KBM-7 (cell line): ENCODE measurements at regions not wholly inside any gene's neighbourhood (a gene's known extent, or its start where the extent isn't known, plus 50 kb on each side); places are given as distances from the start of the nearest gene placed in this dataset.

Experiments used
- DNase-seq: peaks from one replicate; pipeline ENCODE4 v3.0.0-alpha.2; 2015
- in situ Hi-C: fragments of 300-500 bp; cut with MboI; formaldehyde crosslinking; loops from 2 replicates; pipeline ENCODE4 v1.14.3; 2020; ENCODE audit warnings: low sequenced_read_pairs, low pct_unique_long_range_greater_than_20kb, mixed read lengths

DNA sequence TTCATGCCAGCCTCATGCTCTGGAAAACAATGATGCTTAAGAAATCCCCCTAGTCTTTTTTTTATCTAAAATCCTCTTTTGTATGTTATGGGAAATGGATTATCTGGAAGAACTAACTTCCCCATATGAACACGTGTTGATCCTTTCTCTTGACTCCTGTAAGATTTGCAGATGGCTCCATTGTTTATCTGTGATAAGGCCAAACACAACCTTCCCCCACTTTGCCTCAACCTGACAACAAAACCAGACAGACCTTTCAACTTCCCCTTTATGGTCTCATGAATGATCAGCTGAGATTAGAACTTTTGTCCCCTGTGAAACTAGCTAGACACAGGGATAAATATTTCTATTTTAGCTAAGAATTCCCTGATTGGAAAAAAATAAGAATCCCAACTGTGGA lies 828.0 kb upstream of the CDH2 start:
- DNase-seq = no peak
- in situ Hi-C loops = no loop called here

DNA sequence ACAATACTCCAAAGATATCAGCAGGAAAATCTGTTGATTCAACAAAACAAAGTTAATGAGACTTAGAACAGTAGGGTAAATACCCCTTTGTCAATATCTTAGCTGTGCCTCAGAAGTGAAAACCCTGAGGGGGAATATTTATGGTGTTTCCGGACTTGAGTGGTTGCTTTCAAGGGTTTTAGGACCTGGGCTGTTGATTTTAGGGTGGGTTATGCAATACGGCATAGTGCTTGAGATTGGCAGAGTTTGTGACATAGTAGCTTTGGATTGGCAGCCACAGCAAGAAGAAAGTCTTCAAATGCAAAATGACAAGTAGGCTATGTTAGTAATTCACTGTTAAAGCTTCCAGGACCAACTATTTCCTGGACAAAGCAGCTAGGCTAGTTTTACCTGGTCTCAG lies 826.3 kb upstream of the CDH2 start:
- DNase-seq = no peak
- in situ Hi-C loops = no loop called here

- DNase-seq = no peak
- in situ Hi-C loops = no loop called here
Measured at GRCh38 chr18:29002747-29003146, 825.8 kb upstream of the CDH2 start.

- in situ Hi-C loops = no loop called here
- no peak for DNase-seq
Measured at GRCh38 chr18:28999726-29000125, 822.8 kb upstream of the CDH2 start.

DNA sequence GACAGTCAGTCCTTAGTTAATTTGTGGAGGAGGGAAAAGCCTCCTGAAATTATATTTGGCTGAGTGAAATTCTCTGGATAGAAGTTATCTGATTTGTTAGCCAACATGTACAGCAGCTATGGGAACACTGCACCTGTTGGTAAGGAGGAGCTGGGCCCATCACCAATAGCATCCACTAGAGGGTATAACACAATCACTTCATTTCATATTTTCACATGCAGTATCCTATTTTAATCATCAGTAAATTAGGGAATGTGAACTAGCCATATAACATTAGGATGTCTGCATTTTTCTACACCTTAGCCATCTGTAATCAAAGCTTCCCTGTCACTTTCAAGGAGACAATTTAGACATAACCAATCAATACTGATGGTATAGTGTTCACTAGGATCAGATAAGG lies 818.4 kb upstream of the CDH2 start:
- in situ Hi-C loops = no loop called here
- no peak for DNase-seq

DNA sequence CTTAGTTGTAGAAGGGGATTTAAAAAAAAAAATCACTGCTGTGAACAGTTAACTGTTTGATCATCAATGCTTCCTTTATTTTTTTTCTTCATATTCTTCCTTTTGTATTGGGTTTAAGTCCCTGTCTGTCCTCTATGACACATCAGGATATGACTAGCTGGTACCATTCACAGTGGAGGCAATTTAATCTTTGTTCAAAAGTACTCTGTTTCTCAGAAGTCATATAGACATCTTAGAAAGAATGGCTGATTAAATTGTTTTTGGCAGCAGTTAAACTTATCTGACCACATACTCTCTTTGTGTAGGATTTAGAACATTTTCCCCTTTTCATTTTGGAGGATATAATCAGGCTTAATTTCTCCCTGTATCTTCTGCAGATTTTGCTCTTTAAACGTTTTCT lies 807.8 kb upstream of the CDH2 start:
- DNase-seq = no peak
- in situ Hi-C loops = no loop called here

GRCh38 chr18:28974504-28974903 lies 797.6 kb upstream of the CDH2 start:
- DNase-seq = no peak
- in situ Hi-C loops = no loop called here

DNA sequence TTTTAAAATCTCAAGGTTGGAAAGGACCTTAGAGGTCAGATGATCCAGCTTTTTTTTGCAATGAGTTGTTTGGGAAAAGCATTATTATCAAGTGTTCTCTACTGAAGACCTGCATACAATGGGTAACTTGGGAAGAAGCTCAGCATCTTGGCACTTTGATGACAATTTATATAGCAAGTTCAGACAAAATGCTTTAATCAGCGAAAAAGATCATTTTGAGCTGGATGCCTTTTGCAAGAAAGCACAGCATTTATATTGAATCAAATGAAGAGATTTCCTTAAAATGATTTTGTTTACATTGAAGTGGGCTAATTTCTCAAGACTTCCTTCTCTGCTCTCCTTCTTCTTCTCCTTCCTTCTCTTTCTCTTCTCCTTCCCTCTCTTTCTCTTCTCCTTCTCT lies 796.4 kb upstream of the CDH2 start:
- in situ Hi-C loops = no loop called here
- DNase-seq = no peak

DNA sequence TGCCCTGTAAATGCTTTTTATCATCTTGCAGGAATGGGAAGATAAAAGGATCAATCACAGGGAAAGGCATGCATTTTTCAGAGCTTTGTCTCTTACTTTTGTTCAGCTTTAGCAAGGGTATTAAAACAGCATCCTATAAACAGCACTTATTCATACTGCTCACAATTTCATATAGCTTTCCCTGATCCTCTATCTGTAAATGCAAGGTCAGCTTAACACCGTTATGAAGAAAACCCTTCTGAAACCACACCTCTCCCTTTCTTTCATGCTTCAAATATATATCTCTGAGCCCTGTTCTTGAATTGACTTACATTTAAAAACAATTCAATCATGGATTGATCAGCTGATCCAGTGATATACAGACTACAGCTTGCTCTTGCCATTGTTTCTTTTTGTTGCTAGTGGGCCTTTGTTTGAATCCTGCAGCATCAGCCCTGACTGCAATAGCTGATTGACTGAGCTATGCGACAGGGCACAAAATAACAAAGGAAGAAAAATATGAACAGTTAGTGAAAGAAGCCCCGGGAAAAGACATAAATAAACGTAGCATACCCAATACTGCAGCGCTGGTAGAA lies 795.5 kb upstream of the CDH2 start:
- DNase-seq = no peak
- in situ Hi-C loops = no loop called here

GRCh38 chr18:28963481-28963880 lies 786.6 kb upstream of the CDH2 start:
- in situ Hi-C loops = no loop called here
- no peak for DNase-seq

DNA sequence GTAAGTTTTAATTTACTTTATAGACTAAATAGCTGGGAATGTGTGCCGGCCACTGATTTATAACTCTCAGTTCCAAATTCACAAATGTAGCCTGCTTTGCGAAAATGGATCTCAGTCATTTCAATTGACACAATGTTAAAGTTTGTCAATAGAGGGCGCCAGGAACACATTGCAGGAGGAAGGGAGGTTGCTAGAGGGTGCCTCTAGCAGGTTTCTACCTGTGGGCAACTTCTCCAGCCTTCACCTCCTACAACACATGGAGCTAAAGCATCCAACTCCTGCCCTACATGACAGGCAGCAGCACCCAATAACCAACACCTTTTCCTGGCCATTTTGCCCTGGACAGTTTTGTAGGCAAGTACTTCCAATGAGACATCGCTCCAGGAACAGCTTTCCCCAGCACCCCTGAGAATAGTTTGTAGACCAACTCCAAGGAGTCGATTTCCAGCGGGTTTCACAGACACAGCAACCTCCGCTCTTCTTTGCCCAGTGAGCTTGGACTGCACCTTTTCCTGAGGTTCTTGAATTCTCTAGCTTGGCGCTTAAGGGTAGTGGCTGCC lies 784.8 kb upstream of the CDH2 start:
- in situ Hi-C loops = no loop called here
- peak; percentile 42 for DNase-seq

- in situ Hi-C loops = no loop called here
- no peak for DNase-seq
Measured at GRCh38 chr18:28960146-28960545, 783.2 kb upstream of the CDH2 start.

DNA sequence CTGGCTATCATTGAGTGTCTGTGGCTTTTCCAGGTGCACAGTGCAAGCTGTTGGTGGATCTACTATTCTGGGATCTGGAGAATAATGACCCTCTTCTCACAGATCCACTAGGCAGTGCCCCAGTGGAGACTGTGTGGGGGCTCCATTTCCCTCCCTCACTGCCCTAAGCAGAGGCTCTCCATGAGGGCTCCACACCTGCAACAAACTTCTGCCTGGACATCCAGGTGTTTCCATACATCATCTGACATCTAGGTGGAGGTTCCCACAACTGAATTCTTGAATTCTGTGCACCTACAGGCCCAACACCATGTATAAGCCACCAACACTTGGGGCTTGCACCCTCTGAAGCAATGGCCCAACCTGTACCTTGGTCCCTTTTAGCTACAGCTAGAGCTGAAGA lies 775.4 kb upstream of the CDH2 start:
- DNase-seq = no peak
- in situ Hi-C loops = no loop called here

DNA sequence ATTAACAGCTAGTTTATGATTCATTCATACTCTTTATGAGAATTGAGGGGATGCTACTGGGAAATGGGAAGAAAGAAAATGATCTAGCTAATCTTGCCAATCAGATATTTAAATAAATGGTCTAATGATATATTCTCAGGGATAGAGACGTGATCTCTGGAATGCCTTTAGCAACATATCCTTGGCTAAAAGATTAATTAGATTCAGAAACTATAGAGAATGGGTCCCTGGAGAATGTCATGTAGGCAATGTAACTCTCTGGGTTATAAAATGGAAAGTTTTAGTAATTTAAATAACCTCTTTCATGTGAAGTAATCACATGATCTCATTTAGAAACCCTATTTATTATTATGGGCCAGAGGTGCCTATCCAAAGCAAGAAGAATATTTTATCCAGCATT lies 771.0 kb upstream of the CDH2 start:
- no peak for DNase-seq
- in situ Hi-C loops = no loop called here

- in situ Hi-C loops = no loop called here
- no peak for DNase-seq
Measured at GRCh38 chr18:28946471-28946870, 769.5 kb upstream of the CDH2 start.

DNA sequence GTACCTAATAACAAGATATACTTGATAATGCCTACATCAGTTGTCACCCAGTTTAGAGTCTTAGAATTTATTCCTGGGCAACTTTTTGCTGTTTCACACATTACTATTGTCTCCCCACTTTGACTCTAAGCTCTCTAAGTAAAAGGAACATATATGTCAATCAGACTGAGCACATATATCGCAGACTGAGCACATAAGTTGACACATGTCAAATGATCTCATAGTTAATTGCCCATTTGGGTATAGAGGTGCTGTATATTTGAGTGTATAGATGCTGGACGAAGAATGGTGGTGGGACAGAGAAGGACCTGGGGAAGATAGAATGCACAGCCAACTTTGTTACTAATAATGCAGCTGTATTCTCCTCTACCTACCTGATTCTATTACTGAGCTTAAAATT lies 746.0 kb upstream of the CDH2 start:
- DNase-seq = no peak
- in situ Hi-C loops = no loop called here

- in situ Hi-C loops = no loop called here
Measured at GRCh38 chr18:28916456-28916855, 739.5 kb upstream of the CDH2 start.

GRCh38 chr18:28905509-28905908 lies 728.6 kb upstream of the CDH2 start:
- in situ Hi-C loops = no loop called here
- peak; percentile 23 for DNase-seq

More at GRCh38 chr18:28916456-28916855, 739.5 kb upstream of the CDH2 start:
- DNase-seq = no peak

GRCh38 chr18:28904789-28905364 lies 727.9 kb upstream of the CDH2 start:
- DNase-seq = no peak
- in situ Hi-C loops = no loop called here

- in situ Hi-C loops = no loop called here
- DNase-seq = no peak
Measured at GRCh38 chr18:28903306-28903705, 726.4 kb upstream of the CDH2 start.

DNA sequence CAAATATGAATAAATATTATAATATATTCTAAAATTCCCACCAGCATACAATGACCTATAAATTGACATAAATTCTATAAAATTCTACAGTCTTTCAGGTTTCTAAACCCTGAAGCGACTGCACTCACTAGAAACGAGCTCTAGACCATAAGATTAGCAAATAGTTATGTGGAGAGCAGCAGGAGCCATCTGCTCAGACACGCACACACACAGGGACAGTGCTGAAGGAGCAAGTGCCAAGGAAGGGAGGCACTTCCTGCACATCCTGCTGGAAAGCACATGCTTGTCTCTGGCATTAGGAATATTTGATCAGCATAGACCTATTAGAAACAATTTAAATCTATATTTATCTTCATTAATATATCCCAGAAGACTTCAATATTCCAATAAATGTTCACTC lies 713.9 kb upstream of the CDH2 start:
- no peak for DNase-seq
- in situ Hi-C loops = no loop called here
